HG03066 (cell line): ENCODE measurements at regions not wholly inside any gene's neighbourhood (a gene's known extent, or its start where the extent isn't known, plus 50 kb on each side); places are given as distances from the start of the nearest gene placed in this dataset.
"Not testable (repeated sequence)": the region's sequence is repeated elsewhere in the genome, so short reads cannot be mapped to it uniquely, and the experiment has no call there.

ENCODE experiments used
- ATAC-seq: cut with Tn5 transposase; IDR thresholded peaks from one replicate; pipeline ENCODE4 v1.9.1; 2021; ENCODE audit warnings: low read depth; ENCODE audit not compliant: unreplicated experiment

GRCh38 chr2:228798458-228799207 is 472.5 kb downstream of the PID1 start:
- ATAC-seq, result no peak

- no peak for ATAC-seq
Observed at GRCh38 chr2:228796386-228796785, 474.7 kb downstream of the PID1 start.

DNA sequence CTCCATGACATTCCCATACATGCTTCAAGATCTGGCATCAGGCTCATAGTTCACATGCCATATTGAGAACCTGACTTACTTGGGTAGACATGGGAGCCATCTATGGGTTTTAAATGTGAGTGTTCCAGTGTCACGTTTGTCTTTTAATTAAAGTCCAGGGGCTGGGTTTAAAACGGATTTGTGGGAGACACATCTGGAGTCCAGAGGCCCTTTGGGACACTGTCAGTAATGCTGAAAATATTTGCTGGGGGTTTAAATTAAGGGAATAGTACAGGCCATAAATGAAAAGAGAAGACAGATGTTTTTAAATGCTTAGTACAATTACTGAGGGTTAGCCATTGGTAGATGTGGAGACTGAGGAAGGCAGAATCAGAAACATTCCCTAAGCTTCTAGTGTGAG is 478.0 kb downstream of the PID1 start:
- no peak for ATAC-seq

DNA sequence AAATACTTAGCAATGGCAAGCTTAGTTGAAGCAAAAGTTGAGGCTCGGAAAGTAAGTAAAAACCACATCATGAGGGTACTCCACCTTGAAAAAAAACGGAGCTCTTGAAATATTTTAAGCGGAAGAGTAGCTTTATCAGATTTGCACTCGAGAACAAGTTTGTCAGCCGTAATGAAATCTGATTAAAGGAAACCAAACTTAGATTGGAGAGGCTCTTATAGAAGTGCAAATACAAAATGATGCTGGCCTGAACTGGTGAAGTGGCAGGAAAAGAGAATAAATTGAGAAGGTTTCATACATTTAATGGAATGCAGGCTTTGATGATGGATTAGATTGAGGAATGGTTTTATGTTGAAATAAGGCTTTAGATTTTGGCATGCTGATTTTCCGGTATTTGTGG is 484.2 kb downstream of the PID1 start:
- no peak for ATAC-seq

DNA sequence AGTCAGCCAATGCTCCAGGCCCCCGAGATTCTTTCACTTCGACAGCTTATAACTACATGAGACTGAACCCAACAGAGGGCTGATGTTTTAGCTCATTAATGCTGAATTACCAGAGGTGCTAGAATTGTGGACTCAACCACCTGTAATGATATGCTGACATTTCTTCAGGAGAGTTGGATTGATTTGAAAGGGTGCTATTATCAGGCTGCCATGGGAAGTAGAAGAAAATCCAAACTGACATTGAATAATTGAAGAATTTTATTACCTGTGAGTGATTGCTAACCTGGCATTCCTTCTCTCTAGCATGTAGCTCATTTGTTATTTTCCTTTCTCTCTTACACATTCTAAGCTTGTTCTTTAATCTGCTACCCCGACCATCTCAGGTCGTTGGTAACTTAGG is 488.8 kb downstream of the PID1 start:
- no peak for ATAC-seq

GRCh38 chr2:228777855-228778355 is 493.2 kb downstream of the PID1 start:
- no peak for ATAC-seq

DNA sequence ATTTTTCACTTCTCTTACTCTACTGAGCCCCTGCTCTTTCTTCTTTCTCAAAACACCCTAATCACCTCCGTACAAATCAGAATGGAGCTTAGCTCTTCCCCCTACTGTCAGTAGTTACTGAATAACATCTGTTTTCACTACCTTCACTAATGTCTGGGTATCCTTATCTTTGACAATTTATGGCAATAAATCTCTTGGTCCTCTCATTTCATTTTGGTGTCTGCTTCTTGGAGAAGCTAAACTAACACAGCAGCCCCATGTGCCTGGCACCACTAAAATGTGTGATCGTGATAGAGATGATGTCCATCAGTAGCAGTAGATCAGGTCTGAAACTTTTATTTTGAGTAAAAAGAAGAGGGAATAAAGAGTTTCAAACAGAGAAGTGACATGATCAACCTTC is 496.5 kb downstream of the PID1 start:
- ATAC-seq, result no peak

DNA sequence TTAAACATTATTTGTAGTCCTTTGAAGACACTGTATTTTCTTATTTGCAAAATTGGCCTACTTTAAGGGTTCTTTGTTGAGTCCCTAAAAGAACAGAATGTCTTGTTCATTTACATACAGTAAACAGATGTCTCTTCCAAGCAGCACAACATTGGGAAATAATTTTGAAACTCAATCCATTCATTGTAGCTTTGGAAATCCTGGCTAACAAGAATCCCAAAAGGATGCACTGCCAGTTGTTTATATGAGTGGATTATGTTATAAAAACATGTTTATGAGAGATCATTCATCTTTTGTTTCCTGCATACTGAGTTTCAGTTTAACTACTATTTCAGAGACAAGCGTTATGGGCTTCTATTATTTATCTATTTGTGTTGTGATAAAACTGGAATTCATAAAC is 499.3 kb downstream of the PID1 start:
- no peak for ATAC-seq

GRCh38 chr2:228771315-228771714 is 499.8 kb downstream of the PID1 start:
- ATAC-seq, result no peak

DNA sequence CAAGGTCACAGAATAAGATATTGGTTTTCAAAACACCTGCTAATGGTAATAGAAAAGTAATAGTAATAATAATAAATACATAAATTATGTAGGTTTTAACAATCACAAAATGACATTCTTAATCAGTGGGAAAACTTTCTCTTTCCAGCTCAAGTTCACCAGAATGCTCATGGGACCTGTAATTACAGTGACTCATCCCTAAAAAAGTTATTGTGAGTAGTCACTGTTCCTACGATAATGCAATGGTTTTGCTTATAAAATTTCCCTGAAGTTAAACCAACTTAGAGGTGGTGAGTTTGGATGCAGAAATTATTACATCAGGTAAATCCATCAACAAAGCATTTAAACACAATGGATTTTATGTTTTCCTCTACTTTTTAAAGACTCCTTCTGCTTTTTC is 502.3 kb downstream of the PID1 start:
- no peak for ATAC-seq

DNA sequence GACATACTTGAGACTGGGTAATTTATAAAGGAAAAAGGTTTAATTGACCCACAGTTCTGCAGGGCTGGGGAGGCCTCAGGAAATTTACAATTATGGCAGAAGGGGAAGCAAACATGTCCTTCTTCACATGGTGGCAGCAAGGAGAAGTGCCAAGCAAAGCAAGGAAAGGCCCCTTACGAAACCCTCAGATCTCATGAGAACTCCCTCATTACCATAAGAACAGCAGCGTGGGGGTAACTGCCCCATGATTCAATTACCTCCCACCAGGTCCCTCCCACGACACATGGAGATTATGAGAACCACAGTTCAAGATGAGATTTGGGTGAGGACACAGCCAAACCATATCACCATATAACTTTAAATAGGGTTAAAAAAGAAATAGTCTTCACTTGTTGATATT is 502.9 kb downstream of the PID1 start:
- ATAC-seq, result not testable (repeated sequence)

GRCh38 chr2:228767196-228767595 is 503.9 kb downstream of the PID1 start:
- no peak for ATAC-seq

GRCh38 chr2:228763379-228763981 is 507.6 kb downstream of the PID1 start:
- no peak for ATAC-seq

DNA sequence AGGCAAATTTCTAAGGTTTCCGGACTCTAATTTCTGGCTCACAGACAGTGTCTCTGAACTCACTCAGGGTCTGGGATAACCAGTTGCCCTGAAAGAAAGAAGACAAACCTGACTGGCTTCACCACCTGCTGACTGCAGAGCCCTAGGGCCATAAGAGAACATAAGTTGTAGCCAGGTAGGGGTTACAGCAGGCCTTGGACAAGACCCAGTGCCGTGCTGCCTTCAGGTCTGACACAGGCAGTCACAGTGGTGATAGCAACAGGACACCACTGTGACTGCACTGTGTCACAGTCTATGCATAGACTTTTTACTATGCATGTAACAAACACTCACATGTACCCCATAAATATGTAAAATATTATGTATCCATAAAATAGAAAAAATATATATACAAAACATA is 508.5 kb downstream of the PID1 start:
- no peak for ATAC-seq

GRCh38 chr2:228755661-228756060 is 515.4 kb downstream of the PID1 start:
- ATAC-seq, result not testable (repeated sequence)

GRCh38 chr2:228747483-228747882 is 523.6 kb downstream of the PID1 start:
- no peak for ATAC-seq

- ATAC-seq, result no peak
Observed at GRCh38 chr2:228738671-228739380, 532.3 kb downstream of the PID1 start.

- ATAC-seq, result no peak
Observed at GRCh38 chr2:228735697-228736096, 535.4 kb downstream of the PID1 start.

- ATAC-seq, result no peak
Observed at GRCh38 chr2:228731517-228731916, 539.6 kb downstream of the PID1 start.

- no peak for ATAC-seq
Observed at GRCh38 chr2:228728961-228729360, 542.1 kb downstream of the PID1 start.

DNA sequence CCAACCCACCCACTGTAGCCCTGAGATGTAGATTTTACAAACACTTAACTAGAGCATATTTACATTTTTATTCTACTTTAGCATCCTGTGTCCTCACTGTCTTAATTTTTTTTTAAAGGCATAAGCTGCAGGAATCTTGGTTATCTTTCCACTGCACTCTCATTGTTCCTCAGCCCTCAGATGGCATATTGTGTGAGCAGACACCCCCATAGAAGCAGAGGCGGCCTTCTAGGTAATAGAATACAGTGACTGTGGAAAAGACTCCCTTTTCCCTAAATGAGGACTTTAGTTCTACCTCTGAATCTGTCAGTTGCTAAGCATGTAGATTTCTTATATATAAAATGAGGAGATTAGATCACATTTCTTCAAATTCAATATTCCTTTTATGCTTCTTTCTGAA is 543.5 kb upstream of the SPHKAP start:
- ATAC-seq, result no peak

DNA sequence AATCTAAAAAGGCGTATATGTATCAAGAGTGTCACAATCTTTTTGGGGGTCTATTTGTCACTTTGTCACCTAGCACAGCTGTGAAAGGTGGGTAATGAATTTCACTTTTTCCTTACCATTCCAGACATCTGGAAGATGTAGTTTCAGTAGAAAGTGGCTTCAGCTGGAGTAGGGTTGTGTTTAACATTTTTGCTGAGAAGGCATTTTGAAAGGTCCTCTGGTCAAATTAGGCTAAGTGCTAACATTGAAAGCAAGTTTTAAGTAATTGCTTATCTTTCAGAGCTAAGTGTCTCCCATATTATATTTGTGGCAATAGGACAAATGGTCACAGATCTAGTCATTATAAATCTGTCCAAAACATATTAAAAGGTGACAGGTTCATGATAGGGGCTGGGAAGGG is 542.1 kb upstream of the SPHKAP start:
- ATAC-seq, result no peak
